ENCODE measurements at regions not wholly inside any gene's neighbourhood (a gene's known extent, or its start where the extent isn't known, plus 50 kb on each side); places are given as distances from the start of the nearest gene placed in this dataset.

DNA sequence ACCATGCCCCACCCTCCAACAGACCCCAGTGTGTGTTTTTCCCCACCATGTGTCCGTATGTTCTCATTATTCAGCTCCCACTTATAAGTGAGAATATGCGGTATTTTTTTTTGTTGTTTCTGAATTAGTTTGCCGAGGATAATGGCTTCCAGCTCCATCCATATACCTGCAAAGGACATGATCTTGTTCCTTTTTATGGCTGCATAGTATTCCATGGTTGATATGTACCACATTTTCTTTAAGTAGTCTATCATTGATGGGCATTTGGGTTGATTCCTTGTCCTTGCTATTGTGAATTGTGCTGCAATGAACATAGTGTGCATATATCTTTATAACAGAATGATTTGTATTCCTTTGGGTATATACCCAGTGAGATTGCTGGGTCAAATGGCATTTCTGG lies 176.9 kb downstream of the UTRN start:
- H3K27me3 Mint-ChIP-seq (ENCODE audit: unreplicated experiment), result no peaks in the 10 kb centered on the region
- H3K9me3 Mint-ChIP-seq (ENCODE audit: unreplicated experiment), result no peaks in the 10 kb centered on the region
- H3K36me3 Mint-ChIP-seq (ENCODE audit: unreplicated experiment), result peaks cover 59% of the 10 kb centered on the region
- H3K4me1 Mint-ChIP-seq (ENCODE audit: unreplicated experiment), result no peaks in the 10 kb centered on the region
- H3K27ac Mint-ChIP-seq (ENCODE audit: unreplicated experiment), result no peak overlapping the region
- DNase-seq (ENCODE audit: extremely low spot score, unreplicated experiment), result no peak
- no peak overlapping the region for H3K4me3 Mint-ChIP-seq (ENCODE audit: unreplicated experiment)
- TF ChIP-seq CTCF (IDR thresholded peaks at IDR 0.05), result no peak

GRCh38 chr6:144466716-144467115 lies 181.6 kb downstream of the UTRN start:
- H3K9me3 Mint-ChIP-seq (ENCODE audit: unreplicated experiment), result no peaks in the 10 kb centered on the region
- no peak overlapping the region for H3K4me3 Mint-ChIP-seq (ENCODE audit: unreplicated experiment)
- no peaks in the 10 kb centered on the region for H3K4me1 Mint-ChIP-seq (ENCODE audit: unreplicated experiment)
- no peak for TF ChIP-seq CTCF (IDR thresholded peaks at IDR 0.05)
- peaks cover 37% of the 10 kb centered on the region for H3K36me3 Mint-ChIP-seq (ENCODE audit: unreplicated experiment)
- no peak overlapping the region for H3K27ac Mint-ChIP-seq (ENCODE audit: unreplicated experiment)
- no peak for DNase-seq (ENCODE audit: extremely low spot score, unreplicated experiment)
- no peaks in the 10 kb centered on the region for H3K27me3 Mint-ChIP-seq (ENCODE audit: unreplicated experiment)

- DNase-seq (ENCODE audit: extremely low spot score, unreplicated experiment), result no peak
- no peak overlapping the region for H3K4me3 Mint-ChIP-seq (ENCODE audit: unreplicated experiment)
- H3K27me3 Mint-ChIP-seq (ENCODE audit: unreplicated experiment), result no peaks in the 10 kb centered on the region
- peaks cover 35% of the 10 kb centered on the region for H3K36me3 Mint-ChIP-seq (ENCODE audit: unreplicated experiment)
- TF ChIP-seq CTCF (IDR thresholded peaks at IDR 0.05), result no peak
- no peak overlapping the region for H3K27ac Mint-ChIP-seq (ENCODE audit: unreplicated experiment)
- H3K4me1 Mint-ChIP-seq (ENCODE audit: unreplicated experiment), result no peaks in the 10 kb centered on the region
- H3K9me3 Mint-ChIP-seq (ENCODE audit: unreplicated experiment), result no peaks in the 10 kb centered on the region
Observed at GRCh38 chr6:144467172-144467762, 182.1 kb downstream of the UTRN start.

DNA sequence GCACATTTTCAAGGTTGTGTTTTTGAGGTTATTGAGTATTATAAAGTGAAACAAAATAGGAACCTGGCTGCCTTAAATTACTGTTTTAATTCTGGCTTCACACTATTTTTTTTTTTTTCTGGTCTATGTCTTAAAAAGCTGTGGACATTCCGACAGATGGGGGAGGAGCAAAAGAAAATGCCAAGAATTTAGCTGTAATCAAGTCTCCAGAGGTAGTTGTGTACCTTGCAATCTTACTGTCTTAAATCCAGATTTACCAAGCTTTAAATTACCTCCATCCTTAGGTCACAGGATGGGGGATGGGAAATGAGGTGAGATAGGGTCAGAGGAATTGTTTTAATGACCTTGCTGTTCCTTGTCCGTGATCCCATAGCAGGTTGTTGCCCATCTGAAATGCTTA lies 182.8 kb downstream of the UTRN start:
- H3K36me3 Mint-ChIP-seq (ENCODE audit: unreplicated experiment), result peaks cover 33% of the 10 kb centered on the region
- no peaks in the 10 kb centered on the region for H3K9me3 Mint-ChIP-seq (ENCODE audit: unreplicated experiment)
- TF ChIP-seq CTCF (IDR thresholded peaks at IDR 0.05), result no peak
- no peak for DNase-seq (ENCODE audit: extremely low spot score, unreplicated experiment)
- H3K4me3 Mint-ChIP-seq (ENCODE audit: unreplicated experiment), result no peak overlapping the region
- H3K4me1 Mint-ChIP-seq (ENCODE audit: unreplicated experiment), result no peaks in the 10 kb centered on the region
- H3K27me3 Mint-ChIP-seq (ENCODE audit: unreplicated experiment), result no peaks in the 10 kb centered on the region
- no peak overlapping the region for H3K27ac Mint-ChIP-seq (ENCODE audit: unreplicated experiment)

DNA sequence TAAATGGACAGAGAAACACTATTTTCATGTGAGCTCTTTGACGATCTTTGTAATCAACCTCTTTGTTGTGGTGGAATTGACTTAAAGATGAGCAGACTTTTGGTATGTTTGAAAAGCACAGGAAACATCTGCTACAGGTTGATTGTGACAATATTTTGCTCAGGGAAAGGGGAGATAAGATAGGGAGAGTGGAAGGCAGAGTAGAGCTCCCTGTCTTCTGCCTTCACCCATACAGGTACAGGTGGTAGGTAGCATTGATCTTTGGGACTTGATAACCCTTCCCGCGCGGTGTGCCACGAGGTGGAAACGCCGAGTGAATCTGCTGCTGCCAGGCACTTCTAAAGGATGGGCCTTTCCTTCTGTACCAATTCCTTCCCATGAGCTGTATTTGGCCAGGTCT lies 183.6 kb downstream of the UTRN start:
- no peaks in the 10 kb centered on the region for H3K27me3 Mint-ChIP-seq (ENCODE audit: unreplicated experiment)
- no peak overlapping the region for H3K4me3 Mint-ChIP-seq (ENCODE audit: unreplicated experiment)
- TF ChIP-seq CTCF (IDR thresholded peaks at IDR 0.05), result no peak
- no peaks in the 10 kb centered on the region for H3K4me1 Mint-ChIP-seq (ENCODE audit: unreplicated experiment)
- H3K27ac Mint-ChIP-seq (ENCODE audit: unreplicated experiment), result no peak overlapping the region
- peaks cover 32% of the 10 kb centered on the region for H3K36me3 Mint-ChIP-seq (ENCODE audit: unreplicated experiment)
- no peak for DNase-seq (ENCODE audit: extremely low spot score, unreplicated experiment)
- H3K9me3 Mint-ChIP-seq (ENCODE audit: unreplicated experiment), result no peaks in the 10 kb centered on the region

All from osteocyte (in vitro differentiated cells).